PC-3 (cell line): ENCODE measurements at regions not wholly inside any gene's neighbourhood (a gene's known extent, or its start where the extent isn't known, plus 50 kb on each side); places are given as distances from the start of the nearest gene placed in this dataset.

Experiments used
- CTCF ChIP-seq: fragments of 300-600 bp; sonication (generic); conservative IDR thresholded peaks from 2 replicates; pipeline ENCODE4 v1.5.1; 2017; ENCODE audit warnings: antibody characterized with exemption, low read depth, mild to moderate bottlenecking, low read length
- EZH2 ChIP-seq: fragments of 300-600 bp; sonication (generic); IDR thresholded peaks from one replicate; pipeline ENCODE4 v1.6.1; 2017; ENCODE audit warnings: antibody characterized with exemption, mild to moderate bottlenecking, low read length; ENCODE audit not compliant: unreplicated experiment
- EZH2phosphoT487 ChIP-seq: fragments of 300-600 bp; sonication (generic); IDR thresholded peaks from 2 replicates; pipeline ENCODE4 v1.6.1; 2018; ENCODE audit warnings: mild to moderate bottlenecking, antibody characterized with exemption, low read length, borderline replicate concordance

DNA sequence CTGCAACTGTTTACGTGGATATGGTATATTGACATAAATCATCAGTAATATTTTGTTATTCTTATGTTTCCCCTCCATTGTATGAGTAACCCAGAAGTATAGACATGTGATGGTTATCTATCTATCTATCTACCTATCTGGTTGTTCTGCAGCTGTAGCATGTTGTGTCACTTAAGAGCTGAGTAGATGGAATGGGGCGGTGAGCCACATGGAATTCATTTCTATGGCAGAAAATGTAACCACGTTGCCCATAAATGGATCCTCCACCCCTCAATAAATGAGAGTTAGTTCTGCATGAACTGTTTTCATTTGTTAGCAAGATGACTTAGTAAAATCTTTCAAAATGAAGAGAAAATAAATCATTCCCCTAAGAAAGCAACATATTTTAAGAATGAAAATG is 553.2 kb downstream of the MAT2B start:
- TF ChIP-seq CTCF (no peak), EZH2 (no peak), EZH2phosphoT487 (no peak)
